ENCODE measurements at regions not wholly inside any gene's neighbourhood (a gene's known extent, or its start where the extent isn't known, plus 50 kb on each side); places are given as distances from the start of the nearest gene placed in this dataset.

- TF ChIP-seq GATA2 (IDR thresholded peaks at IDR 0.05; ENCODE audit: low read depth, low read length) = no peak
- no peak for TF ChIP-seq GATA3 (IDR thresholded peaks at IDR 0.05; ENCODE audit: low read depth, low read length)
These were observed 194.0 kb downstream of the MYLK4 start for GRCh38 chr6:2556761-2557160.

- TF ChIP-seq GATA3 (IDR thresholded peaks at IDR 0.05; ENCODE audit: low read depth, low read length) = no peak
- TF ChIP-seq GATA2 (IDR thresholded peaks at IDR 0.05; ENCODE audit: low read depth, low read length) = no peak
These were observed 196.0 kb downstream of the MYLK4 start for GRCh38 chr6:2554651-2555260.

GRCh38 chr6:2552526-2553154 is 198.1 kb downstream of the MYLK4 start:
- TF ChIP-seq GATA3 (IDR thresholded peaks at IDR 0.05; ENCODE audit: low read depth, low read length) = no peak
- TF ChIP-seq GATA2 (IDR thresholded peaks at IDR 0.05; ENCODE audit: low read depth, low read length) = no peak

- TF ChIP-seq GATA3 (IDR thresholded peaks at IDR 0.05; ENCODE audit: low read depth, low read length) (no peak), GATA2 (IDR thresholded peaks at IDR 0.05; ENCODE audit: low read depth, low read length) (no peak)
These were observed 199.0 kb downstream of the MYLK4 start for GRCh38 chr6:2551705-2552104.

- no peak for TF ChIP-seq GATA3 (IDR thresholded peaks at IDR 0.05; ENCODE audit: low read depth, low read length)
- no peak for TF ChIP-seq GATA2 (IDR thresholded peaks at IDR 0.05; ENCODE audit: low read depth, low read length)
These were observed 200.5 kb downstream of the MYLK4 start for GRCh38 chr6:2550247-2550646.

GRCh38 chr6:2549834-2550233 is 200.9 kb downstream of the MYLK4 start:
- TF ChIP-seq GATA3 (IDR thresholded peaks at IDR 0.05; ENCODE audit: low read depth, low read length) (no peak), GATA2 (IDR thresholded peaks at IDR 0.05; ENCODE audit: low read depth, low read length) (no peak)

GRCh38 chr6:2547355-2547754 is 203.4 kb downstream of the MYLK4 start:
- no peak for TF ChIP-seq GATA2 (IDR thresholded peaks at IDR 0.05; ENCODE audit: low read depth, low read length)
- TF ChIP-seq GATA3 (IDR thresholded peaks at IDR 0.05; ENCODE audit: low read depth, low read length) = no peak

- no peak for TF ChIP-seq GATA2 (IDR thresholded peaks at IDR 0.05; ENCODE audit: low read depth, low read length)
- no peak for TF ChIP-seq GATA3 (IDR thresholded peaks at IDR 0.05; ENCODE audit: low read depth, low read length)
These were observed 203.8 kb downstream of the MYLK4 start for GRCh38 chr6:2546901-2547300.

GRCh38 chr6:2545383-2546038 is 205.2 kb downstream of the MYLK4 start:
- TF ChIP-seq GATA3 (IDR thresholded peaks at IDR 0.05; ENCODE audit: low read depth, low read length) = no peak

GRCh38 chr6:2543321-2543720 is 207.4 kb downstream of the MYLK4 start:
- TF ChIP-seq GATA3 (IDR thresholded peaks at IDR 0.05; ENCODE audit: low read depth, low read length) (no peak), GATA2 (IDR thresholded peaks at IDR 0.05; ENCODE audit: low read depth, low read length) (no peak)

- TF ChIP-seq GATA3 (IDR thresholded peaks at IDR 0.05; ENCODE audit: low read depth, low read length) (no peak), GATA2 (IDR thresholded peaks at IDR 0.05; ENCODE audit: low read depth, low read length) (no peak)
These were observed 207.9 kb downstream of the MYLK4 start for GRCh38 chr6:2542858-2543218.

GRCh38 chr6:2542101-2542857 is 208.4 kb downstream of the MYLK4 start:
- TF ChIP-seq GATA3 (IDR thresholded peaks at IDR 0.05; ENCODE audit: low read depth, low read length) (no peak), GATA2 (IDR thresholded peaks at IDR 0.05; ENCODE audit: low read depth, low read length) (no peak)

- TF ChIP-seq GATA3 (IDR thresholded peaks at IDR 0.05; ENCODE audit: low read depth, low read length) = no peak
- no peak for TF ChIP-seq GATA2 (IDR thresholded peaks at IDR 0.05; ENCODE audit: low read depth, low read length)
These were observed 214.3 kb downstream of the MYLK4 start for GRCh38 chr6:2536451-2536850.

GRCh38 chr6:2535506-2535905 is 215.2 kb downstream of the MYLK4 start:
- TF ChIP-seq GATA3 (IDR thresholded peaks at IDR 0.05; ENCODE audit: low read depth, low read length) = no peak
- TF ChIP-seq GATA2 (IDR thresholded peaks at IDR 0.05; ENCODE audit: low read depth, low read length) = no peak
